HG02884 (cell line): ENCODE measurements at regions not wholly inside any gene's neighbourhood (a gene's known extent, or its start where the extent isn't known, plus 50 kb on each side); places are given as distances from the start of the nearest gene placed in this dataset.

ENCODE experiments used
- ATAC-seq: cut with Tn5 transposase; IDR thresholded peaks from one replicate; pipeline ENCODE4 v1.9.1; 2021; ENCODE audit warnings: mild to moderate bottlenecking, moderate library complexity; ENCODE audit not compliant: unreplicated experiment

DNA sequence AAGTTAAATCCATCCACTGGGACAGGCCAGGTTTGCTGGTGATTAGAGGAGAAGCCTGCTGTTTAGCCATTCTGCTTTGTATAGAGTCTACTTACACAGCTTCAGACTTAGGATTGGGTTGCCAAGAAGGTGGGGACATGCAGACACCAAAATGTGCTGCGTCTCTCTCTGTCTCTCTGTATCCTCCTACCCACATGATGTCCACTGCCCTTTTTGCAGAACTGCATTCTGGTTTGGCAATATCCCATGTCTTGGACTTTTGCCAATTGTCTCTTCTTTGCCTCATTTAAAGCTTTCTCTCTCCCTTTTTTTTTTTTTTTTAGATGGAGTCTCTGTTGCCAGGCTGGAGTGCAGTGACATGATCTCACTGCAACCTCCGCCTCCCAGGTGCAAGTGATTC lies 261.1 kb upstream of the FN1 start:
- ATAC-seq = no peak

GRCh38 chr2:215695861-215696260 lies 260.0 kb upstream of the FN1 start:
- ATAC-seq = no peak

- no peak for ATAC-seq
Measured at GRCh38 chr2:215693999-215694580, 258.2 kb upstream of the FN1 start.

DNA sequence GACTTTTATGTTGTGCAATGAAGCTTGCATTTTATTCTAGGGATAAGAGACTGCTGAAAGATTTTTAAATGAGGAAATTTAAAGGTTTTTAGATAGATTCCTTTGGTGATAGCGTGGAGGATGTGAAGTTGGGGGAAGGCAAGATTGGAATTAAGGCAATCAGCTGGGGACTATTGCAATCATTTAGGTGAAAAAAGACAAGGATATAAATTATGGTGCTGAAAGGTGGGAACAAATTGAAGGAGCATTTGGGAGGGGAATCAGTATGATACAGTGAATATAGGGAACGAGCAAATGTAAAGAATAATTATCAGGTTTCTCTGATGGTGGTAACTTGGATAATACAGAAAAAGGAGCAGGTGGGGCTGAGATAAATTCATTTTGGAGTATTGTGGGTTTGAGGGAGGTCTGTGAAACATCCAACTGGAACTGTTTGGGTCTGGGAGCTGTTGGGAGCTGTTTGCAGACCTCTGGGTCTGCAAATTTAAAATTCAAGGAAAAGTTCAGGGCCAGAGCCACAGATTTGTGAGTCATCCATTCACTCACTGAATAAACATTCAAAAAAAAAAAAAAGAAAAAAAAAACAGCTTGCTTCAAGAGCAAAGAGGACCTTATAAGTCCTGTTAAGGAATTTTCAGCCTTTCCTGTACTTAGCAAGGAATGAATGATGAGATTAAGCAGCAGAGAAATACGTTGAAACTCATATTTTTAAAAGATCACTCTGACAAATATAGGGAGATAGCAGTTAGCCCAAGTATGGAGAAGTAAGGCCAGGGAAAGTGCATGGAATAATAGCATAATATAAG lies 257.5 kb upstream of the FN1 start:
- ATAC-seq = no peak

DNA sequence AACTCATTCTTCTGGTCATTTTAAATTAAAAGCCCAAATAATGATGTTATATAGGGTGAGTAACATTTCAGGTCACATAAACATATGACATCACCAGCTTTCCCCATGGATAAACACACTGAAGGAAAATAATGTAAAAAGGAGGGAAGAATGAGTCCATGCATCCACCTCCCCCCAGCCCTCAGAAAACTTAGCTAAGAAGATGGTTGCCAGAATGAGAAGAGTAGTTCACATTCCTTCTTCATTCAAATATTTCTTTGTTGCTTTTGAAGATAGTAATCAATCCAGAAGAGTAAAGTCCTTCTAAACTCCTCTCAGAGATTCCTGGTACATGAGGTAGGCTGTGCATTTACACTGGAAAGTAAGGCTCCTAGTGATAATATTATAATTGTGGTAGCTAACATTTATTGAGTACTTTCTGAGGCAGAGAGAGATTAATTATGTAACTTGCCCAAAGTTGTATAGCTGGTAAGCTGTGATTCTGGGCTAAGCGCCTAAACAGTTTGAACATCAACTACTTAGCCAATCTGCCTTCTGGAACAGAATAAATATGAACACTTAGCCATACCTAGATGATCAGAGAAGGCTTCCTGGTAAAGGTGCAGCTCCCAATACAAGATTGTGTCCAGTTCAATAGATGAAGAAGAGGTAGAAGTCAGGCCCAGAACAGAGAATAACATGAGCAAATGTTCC lies 256.7 kb upstream of the FN1 start:
- no peak for ATAC-seq

GRCh38 chr2:215691346-215691745 lies 255.5 kb upstream of the FN1 start:
- no peak for ATAC-seq

DNA sequence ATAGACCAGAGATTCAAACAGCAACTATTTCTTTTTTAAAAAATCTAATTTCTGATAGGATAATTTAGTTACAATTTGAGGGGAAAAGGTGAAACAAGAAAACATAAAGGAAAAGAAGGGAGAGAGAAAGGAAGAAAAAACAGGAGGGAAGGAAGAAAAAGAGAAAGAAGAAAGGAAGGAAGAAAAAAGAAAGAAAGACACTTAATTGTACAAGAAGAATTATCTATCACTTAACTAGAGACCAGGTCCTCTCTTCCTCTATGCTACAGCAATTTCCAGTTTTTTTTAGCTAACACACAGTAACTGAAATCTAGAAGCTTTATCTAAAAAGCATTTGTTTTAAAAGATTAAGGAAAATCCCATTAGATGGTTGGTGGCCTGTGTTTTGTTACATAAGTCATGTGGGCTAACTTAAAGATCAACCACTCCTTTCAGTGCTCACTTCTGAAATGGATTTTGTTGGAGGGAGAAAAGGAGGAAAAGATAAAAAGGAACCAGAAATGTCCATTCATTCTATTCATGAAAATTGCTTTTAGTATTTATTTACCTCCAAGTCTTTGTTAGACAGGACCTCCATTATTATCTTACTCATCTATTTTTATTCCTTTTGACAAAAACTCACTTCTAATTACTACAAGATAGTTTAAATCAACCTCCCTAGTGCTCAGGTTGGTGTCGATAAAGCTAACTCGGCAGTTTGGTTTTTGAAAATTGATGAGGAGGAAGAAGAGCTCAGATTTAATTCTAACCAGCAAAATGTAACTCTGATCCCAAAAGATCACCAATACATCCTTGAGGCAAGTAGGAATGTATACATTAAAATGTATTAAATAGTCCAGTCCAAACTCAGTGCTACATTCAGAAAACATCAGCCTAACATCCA lies 251.5 kb upstream of the FN1 start:
- no peak for ATAC-seq

GRCh38 chr2:215685238-215685990 lies 249.5 kb upstream of the FN1 start:
- no peak for ATAC-seq

- ATAC-seq = no peak
Measured at GRCh38 chr2:215684448-215685237, 248.8 kb upstream of the FN1 start.

DNA sequence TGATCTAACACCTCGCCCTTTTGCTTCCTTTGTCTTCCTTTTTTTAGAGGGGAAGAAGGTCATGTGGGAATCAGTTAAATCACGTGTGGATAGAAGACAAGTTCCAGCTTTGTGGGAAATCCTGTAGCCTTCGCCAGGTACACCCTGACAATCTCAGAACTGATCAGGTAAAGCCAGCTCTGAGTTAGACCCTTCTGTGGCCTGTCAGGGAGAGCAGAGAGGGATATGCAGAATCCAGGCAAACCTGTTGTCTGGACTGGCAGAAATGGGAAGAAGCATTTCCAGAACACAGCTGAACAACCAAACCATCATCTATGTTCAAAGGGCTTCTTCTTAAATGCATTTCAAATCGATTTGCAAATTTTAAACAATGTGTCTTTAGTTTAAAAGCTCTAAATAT lies 247.4 kb upstream of the FN1 start:
- no peak for ATAC-seq

GRCh38 chr2:215681799-215682596 lies 246.1 kb upstream of the FN1 start:
- no peak for ATAC-seq

DNA sequence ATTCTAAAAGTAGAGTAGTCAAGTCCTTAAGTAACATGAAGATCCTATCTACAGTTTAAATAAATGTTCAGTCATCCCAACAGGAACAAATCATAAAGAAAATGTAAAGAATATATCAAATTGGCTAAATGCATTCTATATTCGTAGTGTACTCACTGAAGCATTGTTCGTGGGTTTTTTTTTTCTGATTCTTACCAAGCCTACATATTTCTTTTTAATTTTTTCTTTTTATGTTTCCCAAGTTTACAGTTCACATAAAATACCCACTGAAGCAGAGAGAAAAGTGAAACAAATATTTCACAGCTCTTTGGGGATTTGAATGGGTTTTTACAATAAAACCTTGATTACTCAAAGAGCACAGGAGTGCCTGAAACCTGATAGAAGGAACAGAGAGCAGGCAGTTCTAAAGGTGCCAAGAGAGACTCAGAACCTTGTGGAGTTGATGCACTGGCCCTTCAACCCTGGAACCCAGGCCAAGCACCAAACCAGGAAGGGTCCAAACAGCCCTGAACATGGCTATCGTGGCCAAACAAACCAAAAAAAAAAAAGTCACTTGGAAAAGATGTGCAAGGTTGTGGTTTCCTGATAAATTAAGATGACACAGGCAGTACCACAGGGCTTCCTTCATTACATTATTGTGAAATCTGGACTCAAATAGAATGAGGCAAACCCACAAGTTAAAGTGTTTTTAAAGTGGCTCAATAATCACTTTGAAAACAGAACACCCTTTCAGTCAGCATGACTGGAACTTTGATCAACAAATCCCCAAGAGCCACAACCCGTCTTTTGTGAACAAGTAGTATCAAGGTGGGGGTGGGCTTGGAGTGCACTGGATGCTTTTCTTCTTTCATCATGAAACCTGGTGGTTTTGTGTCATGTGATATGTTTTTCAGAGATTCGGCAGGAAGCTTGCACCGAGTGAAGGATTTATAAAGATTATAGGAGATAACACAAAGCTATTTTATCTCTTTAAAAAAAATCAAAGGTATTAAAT lies 245.0 kb upstream of the FN1 start:
- ATAC-seq = no peak

DNA sequence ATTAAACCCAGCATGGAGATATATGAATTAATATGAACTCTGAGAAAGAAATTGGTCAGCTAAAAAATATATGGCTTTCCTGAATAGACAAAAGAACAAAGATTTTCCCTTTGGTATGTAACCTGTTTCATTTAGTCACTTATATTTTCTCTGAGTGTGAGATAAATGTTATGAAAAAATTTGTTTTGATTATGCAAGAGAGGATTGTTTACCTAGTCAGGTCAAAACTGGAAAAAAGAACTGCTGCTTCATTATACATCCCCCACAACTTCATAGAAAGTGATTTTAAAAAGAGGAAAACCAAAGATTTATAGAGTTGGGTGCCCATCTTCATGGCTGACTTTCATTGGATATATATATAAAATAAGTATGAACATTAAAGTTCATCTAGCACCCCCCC lies 242.2 kb upstream of the FN1 start:
- no peak for ATAC-seq

- no peak for ATAC-seq
Measured at GRCh38 chr2:215677481-215677880, 241.6 kb upstream of the FN1 start.

- no peak for ATAC-seq
Measured at GRCh38 chr2:215672406-215672805, 236.5 kb upstream of the FN1 start.

DNA sequence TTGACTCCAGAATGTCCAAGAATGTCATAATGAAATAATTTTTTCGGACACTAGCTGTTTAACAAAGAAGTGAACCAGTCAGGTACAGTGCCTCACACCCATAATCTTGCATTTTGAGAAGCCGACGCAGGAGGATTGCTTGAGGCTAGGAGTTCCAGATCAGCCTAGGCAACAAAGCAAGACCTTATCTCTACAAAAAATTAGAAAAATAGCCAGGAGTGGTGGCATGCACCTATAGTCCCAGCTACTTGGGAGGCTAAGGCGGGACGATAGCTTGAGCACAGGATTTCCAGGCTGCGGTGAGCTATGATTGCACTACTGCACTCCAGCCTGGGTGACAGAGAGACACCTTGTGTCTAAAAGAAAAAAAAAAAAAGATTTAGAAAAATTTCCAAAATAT lies 235.8 kb upstream of the FN1 start:
- ATAC-seq = no peak

GRCh38 chr2:215671244-215671643 lies 235.4 kb upstream of the FN1 start:
- no peak for ATAC-seq

GRCh38 chr2:215670396-215670795 lies 234.5 kb upstream of the FN1 start:
- ATAC-seq = no peak
